HepG2 (cell line): ENCODE measurements at regions not wholly inside any gene's neighbourhood (a gene's known extent, or its start where the extent isn't known, plus 50 kb on each side); places are given as distances from the start of the nearest gene placed in this dataset.

Experiments
- ATAC-seq: fragments of 200-7000 bp; cut with Tn5 transposase; 3 replicates; pipeline ENCODE4 v1.9.1; 2020; ENCODE audit warnings: mild to moderate bottlenecking, moderate library complexity
- BruUV-seq: library from RNA; stranded (reverse); fragments of 400-500 nt; replicated peaks from 2 replicates; lab custom pipeline; 2021; lab: Mats Ljungman, UMichigan
- CTCF ChIA-PET: fragments of 300-600 bp; formaldehyde crosslinking; extraction: SDS; loops from one replicate; lab custom pipeline; 2021; ENCODE audit warnings: low total read pairs, inconsistent platforms, low intra/inter-chr PET ratio; lab: Yijun Ruan, JAX
- POLR2A ChIA-PET: fragments of 350-600 bp; sonication (Branson Sonifier 250); formaldehyde crosslinking; loops from one replicate; lab custom pipeline; 2020; ENCODE audit warnings: antibody characterized with exemption, inconsistent platforms; lab: Yijun Ruan, JAX
- DNase-seq: peaks from one replicate; pipeline ENCODE4 v3.0.0-alpha.2; 2015; ENCODE audit warnings: low spot score
- FAIRE-seq: peaks from 3 replicates; lab custom pipeline; 2011; peaks lifted over from hg19 to GRCh38; lab: Jason Lieb, UNC
- H2AFZ ChIP-seq: one replicate; pipeline ENCODE4 v1.6.1; 2011; ENCODE audit warnings: low read length, inconsistent platforms
- H3K27ac ChIP-seq: fragments of 300-600 bp; 3 replicates; pipeline ENCODE4 v1.8.0; 2011; ENCODE audit warnings: mixed run types, mild to moderate bottlenecking, mixed read lengths, low read length, inconsistent platforms; ENCODE audit not compliant: insufficient read depth; ENCODE audit errors: extremely low read length
- H3K27me3 ChIP-seq, 2 experiments: fragments of 200-600 bp in 1 of 2; 2 replicates in 1 of 2; 3 replicates in 1 of 2; pipeline versions ENCODE4 v1.6.0 to v1.8.0; 2011; ENCODE audit warnings: low read length in 2 of 2, mild to moderate bottlenecking in 2 of 2, moderate library complexity in 2 of 2, inconsistent platforms in 1 of 2; ENCODE audit not compliant: insufficient read depth in 2 of 2, control insufficient read depth in 1 of 2
- H3K36me3 ChIP-seq, 2 experiments: fragments of 200-600 bp in 1 of 2; replicated peaks in 1 of 2; 2 replicates in 1 of 2; 3 replicates in 1 of 2; pipeline versions ENCODE4 v1.5.1 to v1.8.0; 2011; ENCODE audit warnings: low read length in 2 of 2, inconsistent platforms in 1 of 2; ENCODE audit not compliant: insufficient read depth in 2 of 2, control insufficient read depth in 1 of 2
- H3K4me1 ChIP-seq: 2 replicates; pipeline ENCODE4 v1.5.1; 2012; ENCODE audit warnings: low read length, inconsistent platforms; ENCODE audit not compliant: insufficient read depth
- H3K4me2 ChIP-seq: 2 replicates; pipeline ENCODE4 v1.6.0; 2011; ENCODE audit warnings: low read depth, low read length, inconsistent platforms
- H3K4me3 ChIP-seq, 3 experiments: fragments of 200-600 bp in 1 of 3; sonication (generic), shearing (Covaris generic) in 1 of 3; replicated peaks in 1 of 3; 2 replicates each; pipeline ENCODE4 v1.5.1; 2011 to 2016; ENCODE audit warnings: low read length in 3 of 3, inconsistent platforms in 2 of 3, low read depth in 2 of 3, mild to moderate bottlenecking in 2 of 3, control low read depth in 1 of 3, mixed read lengths in 1 of 3; ENCODE audit not compliant: insufficient read depth in 1 of 3
- H3K79me2 ChIP-seq: one replicate; pipeline ENCODE4 v1.6.1; 2011; ENCODE audit warnings: low read length, inconsistent platforms; ENCODE audit not compliant: insufficient read depth
- H3K9ac ChIP-seq: 2 replicates; pipeline ENCODE4 v1.6.0; 2011; ENCODE audit warnings: mild to moderate bottlenecking, low read depth, low read length, inconsistent platforms; ENCODE audit not compliant: insufficient read depth
- H3K9me3 ChIP-seq: 2 replicates; pipeline ENCODE4 v1.5.1; 2012; ENCODE audit warnings: mild to moderate bottlenecking, low read length
- H4K20me1 ChIP-seq: 2 replicates; pipeline ENCODE4 v1.6.0; 2011; ENCODE audit warnings: inconsistent platforms, mild to moderate bottlenecking, low read length, moderate library complexity; ENCODE audit not compliant: insufficient read depth
- AGO2 ChIP-seq: fragments of 200-400 bp; formaldehyde crosslinking; optimal IDR thresholded peaks from 2 replicates; pipeline ENCODE3; 2017; ENCODE audit warnings: mild to moderate bottlenecking, low read depth, low read length, moderate library complexity
- EP300 ChIP-seq, 3 experiments: sonication (generic) in 1 of 3; formaldehyde crosslinking in 1 of 3; IDR thresholded peaks; 2 replicates each; pipeline versions ENCODE4 v1.5.1 to v1.6.1; 2011 to 2020; ENCODE audit warnings: low read depth in 2 of 3, low read length in 2 of 3, borderline replicate concordance in 1 of 3, improper control_type of control experiment in 1 of 3, mild to moderate bottlenecking in 1 of 3, missing genetic modification reagents in 1 of 3, moderate library complexity in 1 of 3
- FOXC1 ChIP-seq: sonication (generic); formaldehyde crosslinking; IDR thresholded peaks from 2 replicates; pipeline ENCODE4 v1.8.0; 2022; ENCODE audit warnings: mild to moderate bottlenecking, missing genetic modification reagents, borderline replicate concordance
- MAZ ChIP-seq, 2 experiments: sonication (generic) in 1 of 2; formaldehyde crosslinking in 1 of 2; IDR thresholded peaks; 2 replicates each; pipeline versions ENCODE4 v1.5.0 to v1.6.1; 2012 to 2020; ENCODE audit warnings: low read depth in 2 of 2, mild to moderate bottlenecking in 2 of 2, borderline replicate concordance in 1 of 2, improper control_type of control experiment in 1 of 2, low read length in 1 of 2, missing genetic modification reagents in 1 of 2, moderate library complexity in 1 of 2
- MTA1 ChIP-seq: sonication (generic); formaldehyde crosslinking; IDR thresholded peaks from 2 replicates; pipeline ENCODE4 v1.4.0; 2020; ENCODE audit warnings: missing genetic modification reagents, mild to moderate bottlenecking, borderline replicate concordance
- ZNF569 ChIP-seq: sonication (generic); formaldehyde crosslinking; IDR thresholded peaks from 2 replicates; pipeline ENCODE4 v1.5.0; 2020; ENCODE audit warnings: mild to moderate bottlenecking, missing genetic modification reagents, moderate library complexity, borderline replicate concordance
- ZNF629 ChIP-seq: sonication (generic); formaldehyde crosslinking; conservative IDR thresholded peaks from 2 replicates; pipeline ENCODE4 v1.5.0; 2020; ENCODE audit warnings: missing genetic modification reagents
- ZNF644 ChIP-seq: IDR thresholded peaks from 2 replicates; pipeline ENCODE4 v1.6.1; 2016; ENCODE audit warnings: low read depth
- ZNF75D ChIP-seq: sonication (generic); formaldehyde crosslinking; IDR thresholded peaks from 2 replicates; pipeline ENCODE4 v1.8.1; 2023; ENCODE audit warnings: missing genetic modification reagents, mild to moderate bottlenecking, borderline replicate concordance
- WGBS: methylation state at CpG from one replicate; pipeline ENCODE4 v1.1.6; 2017; ENCODE audit warnings: low lambda C conversion rate; 5-methylcytosine and 5-hydroxymethylcytosine counted together
- in situ Hi-C: cut with HindIII; loops from 2 replicates; pipeline ENCODE4 v1.10.0; 2017; ENCODE audit warnings: low pct_unique_long_range_greater_than_20kb; ENCODE audit not compliant: extremely low pct_ligation_motif_present
- intact Hi-C: fragments of 100-400 bp; cut with micrococcal nuclease; formaldehyde crosslinking; loops from one replicate; pipeline ENCODE4 v1.10.0; 2022; ENCODE audit not compliant: unreplicated experiment
- TF ChIP-seq, protein P1 (sequence below): IDR thresholded peaks from 2 replicates; pipeline ENCODE4 v1.6.1; 2018; ENCODE audit warnings: missing genetic modification reagents, mild to moderate bottlenecking, missing compliant biosample characterization
- TF ChIP-seq, protein P2 (sequence below): sonication (generic); formaldehyde crosslinking; IDR thresholded peaks from 2 replicates; pipeline ENCODE4 v1.4.0; 2020; ENCODE audit warnings: mild to moderate bottlenecking, missing genetic modification reagents
- TF ChIP-seq, protein P3 (sequence below): sonication (generic); formaldehyde crosslinking; IDR thresholded peaks from 2 replicates; pipeline ENCODE4 v1.4.0; 2020; ENCODE audit warnings: missing genetic modification reagents
- TF ChIP-seq, protein P4 (sequence below): conservative IDR thresholded peaks from 2 replicates; pipeline ENCODE4 v1.6.1; 2018; ENCODE audit warnings: missing genetic modification reagents

DNA sequence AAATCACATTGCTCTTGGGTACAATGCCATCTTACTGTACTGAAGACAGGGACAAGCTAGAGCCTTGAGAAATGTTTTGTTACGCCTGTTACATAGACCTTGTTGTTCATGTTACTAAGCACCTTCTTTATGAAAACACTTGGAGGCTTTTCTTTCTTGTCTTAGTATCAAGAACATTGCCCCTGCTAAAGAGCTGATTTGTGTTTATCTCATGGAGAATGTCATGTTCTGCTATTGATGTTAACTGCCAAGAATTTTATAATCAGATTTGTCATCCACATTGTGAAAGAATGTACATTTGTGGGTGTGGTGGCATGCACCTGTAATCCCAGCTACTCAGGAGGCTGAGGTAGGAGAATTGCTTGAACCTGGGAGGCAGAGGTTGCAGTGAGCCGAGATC lies 431.3 kb upstream of the MDFIC2 start:
- POLR2A ChIA-PET, result no interaction called here
- Histone ChIP-seq H2AFZ (no peak overlapping the region), H3K79me2 (no peaks in the 10 kb centered on the region), H4K20me1 (no peaks in the 10 kb centered on the region), H3K9me3 (no peaks in the 10 kb centered on the region), H3K4me2 (no peak overlapping the region), H3K4me1 (no peaks in the 10 kb centered on the region), H3K27me3 (no peaks in the 10 kb centered on the region), H3K27ac (no peak overlapping the region), H3K4me3 (no peak overlapping the region), H3K9ac (no peak overlapping the region), H3K36me3 (no peaks in the 10 kb centered on the region)
- FAIRE-seq, result no peak
- in situ Hi-C loops (no loop called here), intact Hi-C loops (no loop called here)
- no TSS peak for BruUV-seq
- DNase-seq, result no peak
- WGBS, result 6% methylated on average over 2 of the region's 2 CpGs
- ATAC-seq, result no peak
- CTCF ChIA-PET, result no interaction called here
- no peak for TF ChIP-seq ZNF75D (CRISPR knock-in tag)
- no peak for TF ChIP-seq ZNF569 (CRISPR knock-in tag)
- TF ChIP-seq FOXC1 (CRISPR knock-in tag), result no peak
- TF ChIP-seq, protein P1, sequence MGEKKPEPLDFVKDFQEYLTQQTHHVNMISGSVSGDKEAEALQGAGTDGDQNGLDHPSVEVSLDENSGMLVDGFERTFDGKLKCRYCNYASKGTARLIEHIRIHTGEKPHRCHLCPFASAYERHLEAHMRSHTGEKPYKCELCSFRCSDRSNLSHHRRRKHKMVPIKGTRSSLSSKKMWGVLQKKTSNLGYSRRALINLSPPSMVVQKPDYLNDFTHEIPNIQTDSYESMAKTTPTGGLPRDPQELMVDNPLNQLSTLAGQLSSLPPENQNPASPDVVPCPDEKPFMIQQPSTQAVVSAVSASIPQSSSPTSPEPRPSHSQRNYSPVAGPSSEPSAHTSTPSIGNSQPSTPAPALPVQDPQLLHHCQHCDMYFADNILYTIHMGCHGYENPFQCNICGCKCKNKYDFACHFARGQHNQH (CRISPR knock-in tag), result no peak
- no peak for TF ChIP-seq MAZ (IDR thresholded peaks at IDR 0.05; ENCODE audit: borderline replicate concordance, low read depth, low read length)
- no peak for TF ChIP-seq MAZ (CRISPR knock-in tag; IDR thresholded peaks at IDR 0.05; ENCODE audit: low read depth)
- TF ChIP-seq, protein P2, sequence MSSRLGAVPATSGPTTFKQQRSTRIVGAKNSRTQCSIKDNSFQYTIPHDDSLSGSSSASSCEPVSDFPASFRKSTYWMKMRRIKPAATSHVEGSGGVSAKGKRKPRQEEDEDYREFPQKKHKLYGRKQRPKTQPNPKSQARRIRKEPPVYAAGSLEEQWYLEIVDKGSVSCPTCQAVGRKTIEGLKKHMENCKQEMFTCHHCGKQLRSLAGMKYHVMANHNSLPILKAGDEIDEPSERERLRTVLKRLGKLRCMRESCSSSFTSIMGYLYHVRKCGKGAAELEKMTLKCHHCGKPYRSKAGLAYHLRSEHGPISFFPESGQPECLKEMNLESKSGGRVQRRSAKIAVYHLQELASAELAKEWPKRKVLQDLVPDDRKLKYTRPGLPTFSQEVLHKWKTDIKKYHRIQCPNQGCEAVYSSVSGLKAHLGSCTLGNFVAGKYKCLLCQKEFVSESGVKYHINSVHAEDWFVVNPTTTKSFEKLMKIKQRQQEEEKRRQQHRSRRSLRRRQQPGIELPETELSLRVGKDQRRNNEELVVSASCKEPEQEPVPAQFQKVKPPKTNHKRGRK (CRISPR knock-in tag), result no peak
- no peak for TF ChIP-seq EP300 (IDR thresholded peaks at IDR 0.05; ENCODE audit: low read depth in 2 of 2, low read length in 2 of 2)
- no peak for TF ChIP-seq EP300 (CRISPR knock-in tag; IDR thresholded peaks at IDR 0.05; ENCODE audit: borderline replicate concordance)
- no peak for TF ChIP-seq MTA1 (CRISPR knock-in tag)
- TF ChIP-seq, protein P3, sequence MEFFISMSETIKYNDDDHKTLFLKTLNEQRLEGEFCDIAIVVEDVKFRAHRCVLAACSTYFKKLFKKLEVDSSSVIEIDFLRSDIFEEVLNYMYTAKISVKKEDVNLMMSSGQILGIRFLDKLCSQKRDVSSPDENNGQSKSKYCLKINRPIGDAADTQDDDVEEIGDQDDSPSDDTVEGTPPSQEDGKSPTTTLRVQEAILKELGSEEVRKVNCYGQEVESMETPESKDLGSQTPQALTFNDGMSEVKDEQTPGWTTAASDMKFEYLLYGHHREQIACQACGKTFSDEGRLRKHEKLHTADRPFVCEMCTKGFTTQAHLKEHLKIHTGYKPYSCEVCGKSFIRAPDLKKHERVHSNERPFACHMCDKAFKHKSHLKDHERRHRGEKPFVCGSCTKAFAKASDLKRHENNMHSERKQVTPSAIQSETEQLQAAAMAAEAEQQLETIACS, result no peak
- no peak for TF ChIP-seq ZNF644 (CRISPR knock-in tag)
- TF ChIP-seq ZNF629, result no peak
- TF ChIP-seq, protein P4, sequence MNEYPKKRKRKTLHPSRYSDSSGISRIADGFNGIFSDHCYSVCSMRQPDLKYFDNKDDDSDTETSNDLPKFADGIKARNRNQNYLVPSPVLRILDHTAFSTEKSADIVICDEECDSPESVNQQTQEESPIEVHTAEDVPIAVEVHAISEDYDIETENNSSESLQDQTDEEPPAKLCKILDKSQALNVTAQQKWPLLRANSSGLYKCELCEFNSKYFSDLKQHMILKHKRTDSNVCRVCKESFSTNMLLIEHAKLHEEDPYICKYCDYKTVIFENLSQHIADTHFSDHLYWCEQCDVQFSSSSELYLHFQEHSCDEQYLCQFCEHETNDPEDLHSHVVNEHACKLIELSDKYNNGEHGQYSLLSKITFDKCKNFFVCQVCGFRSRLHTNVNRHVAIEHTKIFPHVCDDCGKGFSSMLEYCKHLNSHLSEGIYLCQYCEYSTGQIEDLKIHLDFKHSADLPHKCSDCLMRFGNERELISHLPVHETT (CRISPR knock-in tag), result no peak
- TF ChIP-seq AGO2, result no peak
